Fibroblast of the aortic adventitia (primary cell): ENCODE measurements at regions not wholly inside any gene's neighbourhood (a gene's known extent, or its start where the extent isn't known, plus 50 kb on each side); places are given as distances from the start of the nearest gene placed in this dataset.
A peak's percentile ranks its signal among the peaks of the same experiment; 100 is the strongest.
"Not testable (repeated sequence)": the region's sequence is repeated elsewhere in the genome, so short reads cannot be mapped to it uniquely, and the experiment has no call there.

Experiments used
- DNase-seq: peaks from one replicate; pipeline ENCODE4 v3.0.0-alpha.2; 2010; ENCODE audit warnings: low read depth
- H3K4me3 ChIP-seq: 2 replicates; pipeline ENCODE4 v1.5.1; 2011; ENCODE audit warnings: low read depth, mild to moderate bottlenecking, control low read depth, low read length, moderate library complexity
- TF ChIP-seq, protein P1 (sequence below): IDR thresholded peaks from 2 replicates; pipeline ENCODE4 v1.5.1; 2011; ENCODE audit warnings: mild to moderate bottlenecking, low read length, control low read depth, inconsistent platforms; ENCODE audit not compliant: insufficient read depth

GRCh38 chr11:121358760-121359159, 66.2 kb downstream of the SC5D start:
- DNase-seq, result no peak
- no peak overlapping the region for H3K4me3 ChIP-seq
- TF ChIP-seq, protein P1, sequence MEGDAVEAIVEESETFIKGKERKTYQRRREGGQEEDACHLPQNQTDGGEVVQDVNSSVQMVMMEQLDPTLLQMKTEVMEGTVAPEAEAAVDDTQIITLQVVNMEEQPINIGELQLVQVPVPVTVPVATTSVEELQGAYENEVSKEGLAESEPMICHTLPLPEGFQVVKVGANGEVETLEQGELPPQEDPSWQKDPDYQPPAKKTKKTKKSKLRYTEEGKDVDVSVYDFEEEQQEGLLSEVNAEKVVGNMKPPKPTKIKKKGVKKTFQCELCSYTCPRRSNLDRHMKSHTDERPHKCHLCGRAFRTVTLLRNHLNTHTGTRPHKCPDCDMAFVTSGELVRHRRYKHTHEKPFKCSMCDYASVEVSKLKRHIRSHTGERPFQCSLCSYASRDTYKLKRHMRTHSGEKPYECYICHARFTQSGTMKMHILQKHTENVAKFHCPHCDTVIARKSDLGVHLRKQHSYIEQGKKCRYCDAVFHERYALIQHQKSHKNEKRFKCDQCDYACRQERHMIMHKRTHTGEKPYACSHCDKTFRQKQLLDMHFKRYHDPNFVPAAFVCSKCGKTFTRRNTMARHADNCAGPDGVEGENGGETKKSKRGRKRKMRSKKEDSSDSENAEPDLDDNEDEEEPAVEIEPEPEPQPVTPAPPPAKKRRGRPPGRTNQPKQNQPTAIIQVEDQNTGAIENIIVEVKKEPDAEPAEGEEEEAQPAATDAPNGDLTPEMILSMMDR, result no peak

DNA sequence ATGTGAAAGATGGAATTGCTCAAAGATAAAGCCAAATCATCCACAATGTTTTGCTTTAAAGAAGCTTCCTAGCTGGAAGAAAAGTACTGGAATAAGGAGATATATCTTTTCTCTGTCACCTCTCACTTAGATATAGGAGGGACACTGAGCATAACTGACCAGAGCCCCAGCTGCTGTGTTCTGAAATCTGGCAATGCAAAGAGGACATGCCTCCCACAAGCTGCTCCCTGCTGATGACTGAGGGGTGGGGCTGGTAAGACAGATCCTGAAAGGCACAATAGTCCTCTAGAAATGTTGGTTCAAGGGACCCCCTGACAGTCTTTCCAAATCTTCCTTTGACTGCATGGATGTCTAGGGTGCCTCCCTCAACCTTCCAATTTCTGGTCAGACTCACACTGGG, 67.0 kb downstream of the SC5D start:
- TF ChIP-seq, protein P1, result no peak
- H3K4me3 ChIP-seq, result no peak overlapping the region

GRCh38 chr11:121362955-121363354, 70.4 kb downstream of the SC5D start:
- not testable (repeated sequence) for DNase-seq, H3K4me3 ChIP-seq

More for the DNA sequence above, 67.0 kb downstream of the SC5D start:
- no peak for DNase-seq

GRCh38 chr11:121365304-121365703, 72.7 kb downstream of the SC5D start:
- DNase-seq, result no peak
- no peak overlapping the region for H3K4me3 ChIP-seq
- TF ChIP-seq, protein P1, result no peak

DNA sequence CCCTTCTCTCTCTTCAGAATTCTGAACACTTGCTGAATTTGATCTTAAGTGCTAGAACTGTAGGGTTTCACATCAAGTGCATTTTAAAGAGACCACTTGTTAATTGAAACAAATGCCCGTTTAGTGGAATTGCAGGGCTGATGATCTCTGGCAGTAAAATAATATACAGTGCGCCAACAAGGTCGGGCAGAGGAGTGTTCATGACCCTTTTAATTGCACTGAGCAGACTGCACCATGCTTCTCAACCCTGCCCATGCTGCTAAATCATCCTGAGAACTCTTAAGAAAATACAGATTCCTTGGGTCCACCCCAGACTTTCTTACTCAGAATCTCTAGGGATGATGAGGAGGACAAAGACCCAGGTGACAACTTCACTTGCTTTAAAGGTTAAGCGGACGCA, 73.5 kb downstream of the SC5D start:
- no peak for DNase-seq
- no peak overlapping the region for H3K4me3 ChIP-seq
- TF ChIP-seq, protein P1, result no peak

- TF ChIP-seq, protein P1, result no peak
- peak; percentile 7 for DNase-seq
- no peak overlapping the region for H3K4me3 ChIP-seq
These were observed 74.7 kb downstream of the SC5D start for GRCh38 chr11:121367001-121367843.

GRCh38 chr11:121367844-121368225, 75.3 kb downstream of the SC5D start:
- TF ChIP-seq, protein P1, result no peak
- no peak overlapping the region for H3K4me3 ChIP-seq
- no peak for DNase-seq
